Astrocyte of the spinal cord (primary cell): ENCODE measurements at regions not wholly inside any gene's neighbourhood (a gene's known extent, or its start where the extent isn't known, plus 50 kb on each side); places are given as distances from the start of the nearest gene placed in this dataset.
A peak's percentile ranks its signal among the peaks of the same experiment; 100 is the strongest.

ENCODE experiments used
- DNase-seq: peaks from one replicate; pipeline ENCODE4 v3.0.0; 2011; ENCODE audit warnings: low read depth, low spot score
- H3K4me3 ChIP-seq: 2 replicates; pipeline ENCODE4 v1.5.1; 2011; ENCODE audit warnings: low read depth, mild to moderate bottlenecking, low read length, moderate library complexity
- CTCF ChIP-seq: IDR thresholded peaks from 2 replicates; pipeline ENCODE4 v1.5.1; 2012; ENCODE audit warnings: low read depth, mild to moderate bottlenecking, low read length, inconsistent platforms
- in situ Hi-C: cut with HindIII; loops from 2 replicates; pipeline ENCODE4 v1.10.0; 2017; ENCODE audit warnings: low sequenced_read_pairs

- in situ Hi-C loops, result no loop called here
Measured at GRCh38 chr5:117286813-117287212, 712.2 kb upstream of the SEMA6A start.

GRCh38 chr5:117271656-117272055 is 697.0 kb upstream of the SEMA6A start:
- no peak overlapping the region for H3K4me3 ChIP-seq
- no peak for DNase-seq
- in situ Hi-C loops, result no loop called here
- no peak for TF ChIP-seq CTCF

More at GRCh38 chr5:117286813-117287212, 712.2 kb upstream of the SEMA6A start:
- TF ChIP-seq CTCF, result no peak
- no peak overlapping the region for H3K4me3 ChIP-seq
- DNase-seq, result no peak

GRCh38 chr5:117266280-117266679 is 691.7 kb upstream of the SEMA6A start:
- H3K4me3 ChIP-seq, result no peak overlapping the region
- DNase-seq, result peak; percentile 28
- TF ChIP-seq CTCF, result no peak
- in situ Hi-C loops, result no loop called here

GRCh38 chr5:117263231-117263630 is 688.6 kb upstream of the SEMA6A start:
- in situ Hi-C loops, result no loop called here
- no peak for TF ChIP-seq CTCF
- no peak for DNase-seq
- no peak overlapping the region for H3K4me3 ChIP-seq

- no peak overlapping the region for H3K4me3 ChIP-seq
- in situ Hi-C loops, result no loop called here
- no peak for DNase-seq
- no peak for TF ChIP-seq CTCF
Measured at GRCh38 chr5:117262572-117263131, 688.0 kb upstream of the SEMA6A start.

- in situ Hi-C loops, result no loop called here
- DNase-seq, result no peak
- H3K4me3 ChIP-seq, result no peak overlapping the region
- no peak for TF ChIP-seq CTCF
Measured at GRCh38 chr5:117261948-117262571, 687.4 kb upstream of the SEMA6A start.
